ENCODE measurements at regions not wholly inside any gene's neighbourhood (a gene's known extent, or its start where the extent isn't known, plus 50 kb on each side); places are given as distances from the start of the nearest gene placed in this dataset.

GRCh38 chr5:67272453-67273130 is 76.0 kb upstream of the CD180 start:
- TF ChIP-seq CBX3 (IDR thresholded peaks at IDR 0.05; ENCODE audit: low read depth) = no peak
- TF ChIP-seq REST (IDR thresholded peaks at IDR 0.05; ENCODE audit: low read depth) = no peak
- TF ChIP-seq EZH2 (IDR thresholded peaks at IDR 0.05) = no peak
- TF ChIP-seq CEBPB (IDR thresholded peaks at IDR 0.05; ENCODE audit: low read depth) = no peak
- TF ChIP-seq CTCF (IDR thresholded peaks at IDR 0.05 in 2 of 3, conservative IDR thresholded peaks at IDR 0.05 in 1 of 3; ENCODE audit: borderline replicate concordance in 1 of 3, insufficient read depth in 1 of 3, low read depth in 2 of 3, low read length in 2 of 3) = no peak
- no peak for TF ChIP-seq ZBTB33 (IDR thresholded peaks at IDR 0.05; ENCODE audit: extremely low read depth, insufficient replicate concordance, low read length)
- no peak for TF ChIP-seq YY1 (IDR thresholded peaks at IDR 0.05; ENCODE audit: extremely low read depth, insufficient replicate concordance, low read depth, low read length)
- TF ChIP-seq POLR2AphosphoS5 (IDR thresholded peaks at IDR 0.05; ENCODE audit: low read depth, low read length) = no peak
- TF ChIP-seq POLR2A (IDR thresholded peaks at IDR 0.05; ENCODE audit: borderline replicate concordance, extremely low read depth, insufficient read depth, insufficient read length) = no peak
- no peak for TF ChIP-seq SIN3A (IDR thresholded peaks at IDR 0.05; ENCODE audit: low read depth)
- no peak for TF ChIP-seq ZFX (IDR thresholded peaks at IDR 0.05)
- TF ChIP-seq MAX (IDR thresholded peaks at IDR 0.05) = no peak
- TF ChIP-seq RAD21 (IDR thresholded peaks at IDR 0.05; ENCODE audit: low read depth) = no peak
- no peak for TF ChIP-seq JUND (IDR thresholded peaks at IDR 0.05)
